ENCODE measurements at regions not wholly inside any gene's neighbourhood (a gene's known extent, or its start where the extent isn't known, plus 50 kb on each side); places are given as distances from the start of the nearest gene placed in this dataset.

DNA sequence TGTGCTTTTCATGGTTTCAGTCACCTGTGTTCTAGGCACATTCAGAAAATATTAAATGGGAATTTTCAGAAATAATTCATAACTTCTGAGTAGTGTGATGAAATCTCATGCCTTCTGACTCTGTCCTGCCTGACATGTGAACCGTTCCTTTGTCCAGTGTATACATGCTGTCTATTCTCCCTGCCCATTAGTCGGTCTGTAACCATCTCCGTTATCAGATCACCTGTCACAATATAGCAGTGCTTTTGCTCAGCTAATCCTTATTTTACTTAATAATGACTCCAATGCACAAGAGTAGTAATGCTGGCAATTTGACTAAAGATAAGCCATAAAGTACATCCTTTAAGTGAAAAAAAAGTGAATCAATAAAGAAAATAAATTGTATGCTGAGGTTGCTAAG is 597.5 kb downstream of the BRINP3 start:
- Histone ChIP-seq H3K79me2 (ENCODE audit: insufficient read depth) (no peaks in the 10 kb centered on the region), H3K9ac (no peak overlapping the region), H2AFZ (no peak overlapping the region), H3K4me2 (ENCODE audit: unreplicated experiment) (no peak overlapping the region), H3F3A (ENCODE audit: insufficient read depth) (no peaks in the 10 kb centered on the region), H3K9me2 (ENCODE audit: insufficient read depth) (no peaks in the 10 kb centered on the region), H3K36me3 (ENCODE audit: low read depth) (no peaks in the 10 kb centered on the region), H3K4me3 (no peak overlapping the region), H3K9me3 (ENCODE audit: low read depth) (no peaks in the 10 kb centered on the region), H3K27me3 (replicated peaks; ENCODE audit: insufficient read depth) (no peaks in the 10 kb centered on the region), H4K20me1 (ENCODE audit: insufficient read depth) (no peaks in the 10 kb centered on the region), H3K4me1 (ENCODE audit: insufficient read depth) (no peaks in the 10 kb centered on the region), H3K27ac (no peak overlapping the region)
- in situ Hi-C loops (cut with MboI): no loop called here
- no peak for DNase-seq
- WGBS, 2 experiments (ENCODE audit: low coverage in 1 of 2, low lambda C conversion rate in 2 of 2, missing lambda C conversion rate in 2 of 2): 7 to 18% methylated on average over 3 of the region's 3 CpGs
- no peak for TF ChIP-seq EZH2phosphoT487 (IDR thresholded peaks at IDR 0.05; ENCODE audit: insufficient read depth, low read depth)
- TF ChIP-seq EZH2 (IDR thresholded peaks at IDR 0.05; ENCODE audit: insufficient read depth, poor library complexity, severe bottlenecking): no peak

DNA sequence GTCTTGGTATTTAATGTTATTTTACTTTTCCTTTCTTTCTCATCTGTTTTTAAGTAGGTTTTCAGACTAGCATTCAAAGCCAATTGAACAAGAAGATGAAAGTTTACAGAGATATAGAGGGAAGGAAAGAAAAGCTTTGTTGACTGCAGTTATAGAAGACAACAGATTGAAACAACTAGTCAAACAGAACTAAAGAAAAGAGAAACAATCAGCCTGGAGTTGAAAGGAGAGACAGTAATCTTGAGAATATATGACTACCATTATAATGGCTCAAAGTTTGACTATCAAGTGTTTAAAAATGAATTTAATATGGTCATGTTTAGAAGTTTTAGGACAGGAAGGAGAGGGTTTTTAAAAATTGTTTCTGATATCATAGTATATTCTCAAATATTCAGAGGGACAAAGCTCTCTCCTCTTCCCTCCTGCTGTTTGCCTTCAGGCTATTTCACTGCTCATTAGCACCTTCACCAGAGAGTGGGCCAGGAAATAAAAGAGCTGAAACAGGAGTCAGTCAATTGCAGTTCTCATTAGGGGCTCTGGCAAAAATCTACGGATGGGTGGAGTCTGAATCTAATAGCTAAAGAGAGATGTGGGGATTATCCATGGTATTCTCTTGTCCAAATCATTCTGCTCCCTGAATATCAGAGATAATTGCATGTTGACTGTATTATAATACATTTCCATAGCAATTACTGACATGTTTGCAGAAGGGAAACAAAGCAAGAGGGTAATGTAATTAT is 577.8 kb downstream of the BRINP3 start:
- Histone ChIP-seq H3K9me2 (ENCODE audit: insufficient read depth) (no peaks in the 10 kb centered on the region), H3K4me2 (ENCODE audit: unreplicated experiment) (no peak overlapping the region), H3K27ac (no peak overlapping the region), H3K9me3 (ENCODE audit: low read depth) (no peaks in the 10 kb centered on the region), H3K9ac (no peak overlapping the region), H3K36me3 (ENCODE audit: low read depth) (no peaks in the 10 kb centered on the region), H3K79me2 (ENCODE audit: insufficient read depth) (no peaks in the 10 kb centered on the region), H3K4me1 (ENCODE audit: insufficient read depth) (no peaks in the 10 kb centered on the region), H2AFZ (no peak overlapping the region), H3K27me3 (replicated peaks; ENCODE audit: insufficient read depth) (no peaks in the 10 kb centered on the region), H4K20me1 (ENCODE audit: insufficient read depth) (no peaks in the 10 kb centered on the region), H3K4me3 (no peak overlapping the region), H3F3A (ENCODE audit: insufficient read depth) (no peaks in the 10 kb centered on the region)
- TF ChIP-seq EZH2 (IDR thresholded peaks at IDR 0.05; ENCODE audit: insufficient read depth, poor library complexity, severe bottlenecking) (no peak), EZH2phosphoT487 (IDR thresholded peaks at IDR 0.05; ENCODE audit: insufficient read depth, low read depth) (no peak)
- WGBS, 2 experiments (ENCODE audit: low coverage in 1 of 2, low lambda C conversion rate in 2 of 2, missing lambda C conversion rate in 2 of 2): 0 to 10% methylated on average over 1 of the region's 1 CpG
- no peak for DNase-seq
- in situ Hi-C loops (cut with MboI): no loop called here

DNA sequence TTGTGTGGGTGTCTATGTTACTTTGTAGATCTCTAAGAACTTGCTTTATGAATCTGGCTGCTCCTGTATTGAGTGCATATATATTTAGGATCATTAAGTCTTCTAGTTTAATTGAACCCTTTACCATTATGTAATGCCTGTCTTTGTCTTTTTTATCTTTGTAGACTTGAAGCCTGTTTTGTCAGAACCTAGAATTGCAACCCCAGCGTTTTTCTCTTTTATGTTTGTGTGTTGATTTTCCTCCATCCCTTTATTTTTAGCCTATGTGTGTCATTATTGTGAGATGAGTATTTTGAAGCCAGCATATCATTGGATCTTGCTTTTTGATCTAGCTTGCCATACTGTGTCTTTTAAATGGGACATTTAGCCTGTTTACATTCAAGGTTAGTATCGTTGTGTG is 573.2 kb downstream of the BRINP3 start:
- H3K4me1 ChIP-seq (ENCODE audit: insufficient read depth): no peaks in the 10 kb centered on the region
- H3F3A ChIP-seq (ENCODE audit: insufficient read depth): no peaks in the 10 kb centered on the region
- H4K20me1 ChIP-seq (ENCODE audit: insufficient read depth): no peaks in the 10 kb centered on the region
- H3K9me3 ChIP-seq (ENCODE audit: low read depth): no peaks in the 10 kb centered on the region
- no peaks in the 10 kb centered on the region for H3K9me2 ChIP-seq (ENCODE audit: insufficient read depth)
- H3K4me2 ChIP-seq (ENCODE audit: unreplicated experiment): no peak overlapping the region
- H3K36me3 ChIP-seq (ENCODE audit: low read depth): no peaks in the 10 kb centered on the region
- TF ChIP-seq EZH2phosphoT487 (IDR thresholded peaks at IDR 0.05; ENCODE audit: insufficient read depth, low read depth): no peak
- TF ChIP-seq EZH2 (IDR thresholded peaks at IDR 0.05; ENCODE audit: insufficient read depth, poor library complexity, severe bottlenecking): no peak
- WGBS, 2 experiments (ENCODE audit: low coverage in 1 of 2, low lambda C conversion rate in 2 of 2, missing lambda C conversion rate in 2 of 2): 16 to 24% methylated on average over 2 of the region's 2 CpGs
- no peaks in the 10 kb centered on the region for H3K79me2 ChIP-seq (ENCODE audit: insufficient read depth)
- no peak overlapping the region for H3K9ac ChIP-seq
- H2AFZ ChIP-seq: no peak overlapping the region
- H3K27ac ChIP-seq: no peak overlapping the region
- no peak overlapping the region for H3K4me3 ChIP-seq
- no peaks in the 10 kb centered on the region for H3K27me3 ChIP-seq (replicated peaks; ENCODE audit: insufficient read depth)
- in situ Hi-C loops (cut with MboI): no loop called here
- DNase-seq: no peak

DNA sequence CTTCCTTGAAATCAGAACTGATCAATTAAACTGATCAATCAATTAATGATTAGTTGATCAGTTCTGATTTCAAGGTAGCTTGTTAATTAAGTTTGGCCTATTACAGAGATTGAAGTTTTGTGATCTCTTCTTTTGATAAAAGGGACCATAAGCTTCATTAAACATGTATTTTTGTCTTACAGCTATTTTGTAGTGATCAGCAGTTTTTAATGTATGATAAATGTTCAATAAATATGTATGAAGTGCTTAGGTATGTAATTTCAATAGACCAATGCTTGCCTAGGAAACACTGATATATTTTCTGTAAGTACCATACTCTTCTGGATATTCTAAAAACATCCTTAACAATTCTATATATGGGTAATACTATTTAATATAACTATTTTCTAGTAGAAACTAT is 569.6 kb downstream of the BRINP3 start:
- in situ Hi-C loops (cut with MboI): no loop called here
- Histone ChIP-seq H3K4me1 (ENCODE audit: insufficient read depth) (no peaks in the 10 kb centered on the region), H4K20me1 (ENCODE audit: insufficient read depth) (no peaks in the 10 kb centered on the region), H3K27me3 (replicated peaks; ENCODE audit: insufficient read depth) (no peaks in the 10 kb centered on the region), H3K9me3 (ENCODE audit: low read depth) (peaks cover 3% of the 10 kb centered on the region), H3K4me3 (no peak overlapping the region), H3K9ac (no peak overlapping the region), H3K27ac (no peak overlapping the region), H3K9me2 (ENCODE audit: insufficient read depth) (no peaks in the 10 kb centered on the region), H3K4me2 (ENCODE audit: unreplicated experiment) (no peak overlapping the region), H3K79me2 (ENCODE audit: insufficient read depth) (no peaks in the 10 kb centered on the region), H2AFZ (no peak overlapping the region), H3K36me3 (ENCODE audit: low read depth) (no peaks in the 10 kb centered on the region), H3F3A (ENCODE audit: insufficient read depth) (no peaks in the 10 kb centered on the region)
- no peak for DNase-seq
- TF ChIP-seq EZH2 (IDR thresholded peaks at IDR 0.05; ENCODE audit: insufficient read depth, poor library complexity, severe bottlenecking) (no peak), EZH2phosphoT487 (IDR thresholded peaks at IDR 0.05; ENCODE audit: insufficient read depth, low read depth) (no peak)

DNA sequence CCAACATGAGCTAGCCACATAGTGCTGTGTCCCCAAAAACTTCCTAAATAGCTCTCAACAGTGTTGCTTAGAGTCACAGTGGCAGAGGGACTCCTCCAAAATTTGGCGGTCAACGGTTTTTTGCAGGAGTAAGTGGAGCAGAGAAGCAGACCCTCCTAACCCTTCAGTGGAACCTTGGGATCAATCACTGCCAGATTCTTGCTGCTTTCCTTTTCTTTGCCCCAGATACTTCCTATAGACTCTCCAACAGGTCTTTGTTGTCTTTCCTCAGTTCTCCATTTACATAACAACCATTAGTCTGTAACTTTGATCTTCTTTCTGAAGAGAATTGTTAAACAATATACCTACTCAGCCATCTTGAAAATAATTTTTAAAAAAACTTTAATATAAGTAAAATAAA is 556.1 kb downstream of the BRINP3 start:
- WGBS, 2 experiments (ENCODE audit: low coverage in 1 of 2, low lambda C conversion rate in 2 of 2, missing lambda C conversion rate in 2 of 2): 60 to 69% methylated on average over 2 of the region's 2 CpGs
- no peak for DNase-seq

More for the DNA sequence above, 556.1 kb downstream of the BRINP3 start:
- H3K9me3 ChIP-seq (ENCODE audit: low read depth): no peaks in the 10 kb centered on the region
- TF ChIP-seq EZH2phosphoT487 (IDR thresholded peaks at IDR 0.05; ENCODE audit: insufficient read depth, low read depth) (no peak), EZH2 (IDR thresholded peaks at IDR 0.05; ENCODE audit: insufficient read depth, poor library complexity, severe bottlenecking) (no peak)
- no peaks in the 10 kb centered on the region for H3K27me3 ChIP-seq (replicated peaks; ENCODE audit: insufficient read depth)
- no peaks in the 10 kb centered on the region for H3F3A ChIP-seq (ENCODE audit: insufficient read depth)
- no peak overlapping the region for H3K4me3 ChIP-seq
- H2AFZ ChIP-seq: no peak overlapping the region
- no peaks in the 10 kb centered on the region for H3K79me2 ChIP-seq (ENCODE audit: insufficient read depth)
- no peak overlapping the region for H3K9ac ChIP-seq
- in situ Hi-C loops (cut with MboI): no loop called here
- no peaks in the 10 kb centered on the region for H4K20me1 ChIP-seq (ENCODE audit: insufficient read depth)
- no peaks in the 10 kb centered on the region for H3K9me2 ChIP-seq (ENCODE audit: insufficient read depth)
- no peak overlapping the region for H3K27ac ChIP-seq
- no peak overlapping the region for H3K4me2 ChIP-seq (ENCODE audit: unreplicated experiment)
- no peaks in the 10 kb centered on the region for H3K4me1 ChIP-seq (ENCODE audit: insufficient read depth)
- no peaks in the 10 kb centered on the region for H3K36me3 ChIP-seq (ENCODE audit: low read depth)
